ENCODE measurements at regions not wholly inside any gene's neighbourhood (a gene's known extent, or its start where the extent isn't known, plus 50 kb on each side); places are given as distances from the start of the nearest gene placed in this dataset.
"Not testable (repeated sequence)": the region's sequence is repeated elsewhere in the genome, so short reads cannot be mapped to it uniquely, and the experiment has no call there.

DNA sequence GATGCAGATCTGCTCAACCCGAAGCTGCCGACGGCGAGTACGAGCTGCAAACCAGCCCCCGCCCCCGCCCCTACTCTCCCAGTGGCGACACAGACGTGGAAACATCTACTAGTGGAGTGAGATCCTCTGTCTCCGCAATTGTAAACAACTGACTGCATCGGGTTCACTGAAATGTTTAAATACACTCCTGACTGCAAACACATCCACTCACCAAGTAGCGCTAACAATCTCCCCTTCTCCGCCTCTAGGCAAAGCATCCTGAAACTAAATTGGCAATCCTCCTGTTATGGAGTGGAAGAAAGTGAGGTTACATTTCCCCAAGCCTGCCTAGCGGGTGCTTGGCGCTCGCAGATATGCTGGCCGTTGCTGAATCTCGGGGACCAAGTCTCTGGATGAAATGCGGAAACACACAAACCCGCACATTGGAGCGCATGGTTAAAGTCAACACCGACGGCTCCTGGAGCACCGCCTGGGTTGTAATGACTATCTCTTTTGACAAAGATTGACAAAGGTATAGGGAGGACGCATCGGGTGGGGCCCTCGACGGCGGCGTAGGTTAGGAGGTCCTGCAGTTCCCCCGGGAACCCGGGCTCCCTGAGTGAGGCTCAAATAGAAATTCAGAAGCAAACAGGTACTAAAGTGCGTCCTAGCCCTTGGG, 117.0 kb upstream of the TEX13C start:
- DNase-seq = no peak

GRCh38 chrX:125203365-125203736, 116.3 kb upstream of the TEX13C start:
- DNase-seq = no peak

GRCh38 chrX:125203737-125204578, 115.7 kb upstream of the TEX13C start:
- peak; percentile 61 for DNase-seq

GRCh38 chrX:125204681-125205132, 115.0 kb upstream of the TEX13C start:
- DNase-seq = peak; percentile 6

DNA sequence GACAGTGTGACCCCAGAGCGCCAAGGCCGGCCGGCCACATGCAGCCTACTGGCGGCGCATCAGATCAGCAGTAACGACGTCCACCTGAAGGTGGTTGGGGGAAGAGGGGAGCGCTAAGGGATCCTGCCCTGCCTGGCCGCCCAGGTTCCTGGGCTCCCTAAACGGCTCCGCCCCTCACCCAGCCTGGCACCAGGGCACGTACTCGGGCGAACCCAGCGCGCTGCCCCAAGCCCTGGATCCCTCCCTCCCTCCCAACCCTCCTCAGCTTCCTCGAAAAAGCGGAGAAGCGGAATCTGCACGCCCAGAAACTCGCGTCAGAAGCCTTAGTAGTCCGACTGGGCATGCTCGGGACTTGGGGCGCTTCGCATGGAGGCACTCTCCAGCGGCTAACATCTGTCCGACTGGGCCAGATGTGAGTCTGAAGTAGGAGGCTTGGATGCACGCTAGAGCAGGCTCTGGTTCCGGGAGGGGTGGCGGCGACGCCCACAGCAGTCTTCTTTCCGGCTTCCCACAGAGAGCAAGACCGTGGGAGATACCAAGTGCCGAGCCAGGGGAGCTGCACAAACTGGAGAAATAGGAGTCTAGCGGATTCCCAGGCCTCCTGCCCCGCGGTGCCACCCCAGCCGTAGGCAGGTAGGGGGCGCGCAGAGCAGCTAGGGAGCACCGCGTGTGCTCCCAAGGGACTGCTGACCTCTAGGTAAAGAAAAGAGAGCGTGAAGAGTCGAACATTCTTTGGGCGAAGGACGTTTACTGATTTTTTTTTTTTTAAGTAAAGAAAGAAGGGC, 114.3 kb upstream of the TEX13C start:
- peak; percentile 71 for DNase-seq

GRCh38 chrX:125205918-125206665, 113.6 kb upstream of the TEX13C start:
- DNase-seq = peak; percentile 24

- no peak for DNase-seq
These were observed 109.5 kb upstream of the TEX13C start for GRCh38 chrX:125210146-125210545.

DNA sequence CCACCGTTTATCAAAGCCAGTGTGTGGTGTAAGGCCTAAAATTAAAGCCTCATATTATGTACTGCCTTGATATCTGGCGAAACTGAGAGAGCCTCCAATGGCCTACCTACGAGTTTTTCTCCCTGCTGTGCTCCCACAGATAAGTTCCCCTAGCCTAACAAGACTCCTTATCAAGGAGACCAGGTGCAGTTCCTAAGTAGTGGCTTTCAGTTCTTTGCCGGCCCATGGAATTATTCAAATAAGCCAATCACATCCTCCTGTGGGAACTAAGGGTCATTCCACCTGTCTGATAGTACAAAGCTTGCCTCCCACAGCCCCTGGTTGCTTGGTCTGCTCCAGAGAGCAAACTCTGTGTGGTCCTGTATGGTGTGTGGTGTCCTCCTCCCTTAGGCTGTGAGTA, 99.8 kb upstream of the TEX13C start:
- DNase-seq = no peak

DNA sequence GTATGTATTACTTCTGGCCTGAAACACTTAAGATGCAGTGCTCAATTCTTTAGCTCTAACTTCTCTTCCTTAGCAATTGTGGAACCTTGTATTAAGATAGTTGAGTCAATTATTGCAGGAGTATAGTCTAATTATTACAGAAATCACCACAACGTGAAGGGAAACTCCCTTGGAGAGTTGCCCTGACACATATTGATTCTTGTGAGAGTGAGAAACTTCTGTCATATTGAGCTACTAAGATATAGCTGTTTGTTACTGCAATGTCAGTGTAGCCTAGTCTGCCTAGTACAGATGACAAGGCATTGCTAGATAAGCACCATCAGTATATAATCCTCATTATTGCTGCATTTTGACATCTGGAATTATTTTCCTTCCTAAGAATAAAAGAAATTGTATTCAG, 82.7 kb upstream of the TEX13C start:
- DNase-seq = no peak

- DNase-seq = no peak
These were observed 70.7 kb upstream of the TEX13C start for GRCh38 chrX:125248931-125249330.

GRCh38 chrX:125255759-125256158, 63.9 kb upstream of the TEX13C start:
- DNase-seq = not testable (repeated sequence)

GRCh38 chrX:125262836-125263235, 56.8 kb upstream of the TEX13C start:
- DNase-seq = no peak

- no peak for DNase-seq
These were observed 53.5 kb upstream of the TEX13C start for GRCh38 chrX:125266153-125266660.

Data from fibroblast of skin of right biceps (primary cell).